HG03025 (cell line): ENCODE measurements at regions not wholly inside any gene's neighbourhood (a gene's known extent, or its start where the extent isn't known, plus 50 kb on each side); places are given as distances from the start of the nearest gene placed in this dataset.
A peak's percentile ranks its signal among the peaks of the same experiment; 100 is the strongest.

Experiments used
- ATAC-seq: cut with Tn5 transposase; IDR thresholded peaks from one replicate; pipeline ENCODE4 v1.9.1; 2021; ENCODE audit warnings: mild to moderate bottlenecking, moderate library complexity; ENCODE audit not compliant: unreplicated experiment, low FRiP score

GRCh38 chr4:159003420-159004253 lies 99.2 kb upstream of the RAPGEF2 start:
- no peak for ATAC-seq

GRCh38 chr4:159006202-159006601 lies 96.7 kb upstream of the RAPGEF2 start:
- ATAC-seq = no peak

GRCh38 chr4:159008671-159009070 lies 94.2 kb upstream of the RAPGEF2 start:
- ATAC-seq = no peak

- ATAC-seq = no peak
Observed at GRCh38 chr4:159009521-159009920, 93.4 kb upstream of the RAPGEF2 start.

DNA sequence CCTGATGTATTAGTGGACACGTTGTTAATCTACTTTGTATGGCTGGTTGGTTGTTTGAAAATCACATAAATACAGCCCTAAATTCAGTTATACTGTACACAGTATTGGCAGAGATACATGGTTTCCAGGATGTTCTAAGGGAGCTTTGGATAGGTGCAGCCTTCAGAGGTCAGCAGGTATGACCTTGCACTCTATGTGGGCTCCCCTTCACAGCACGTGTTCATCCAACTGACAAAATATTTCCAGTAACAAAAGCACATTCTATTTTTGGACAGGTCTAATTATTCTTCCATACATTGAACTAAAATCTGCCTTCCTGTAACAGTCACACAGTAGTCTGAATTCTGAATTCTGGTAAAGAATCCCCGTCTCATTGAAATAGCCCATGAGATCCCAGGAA lies 92.8 kb upstream of the RAPGEF2 start:
- no peak for ATAC-seq

GRCh38 chr4:159010563-159011260 lies 92.2 kb upstream of the RAPGEF2 start:
- ATAC-seq = no peak

GRCh38 chr4:159012381-159012780 lies 90.5 kb upstream of the RAPGEF2 start:
- no peak for ATAC-seq

DNA sequence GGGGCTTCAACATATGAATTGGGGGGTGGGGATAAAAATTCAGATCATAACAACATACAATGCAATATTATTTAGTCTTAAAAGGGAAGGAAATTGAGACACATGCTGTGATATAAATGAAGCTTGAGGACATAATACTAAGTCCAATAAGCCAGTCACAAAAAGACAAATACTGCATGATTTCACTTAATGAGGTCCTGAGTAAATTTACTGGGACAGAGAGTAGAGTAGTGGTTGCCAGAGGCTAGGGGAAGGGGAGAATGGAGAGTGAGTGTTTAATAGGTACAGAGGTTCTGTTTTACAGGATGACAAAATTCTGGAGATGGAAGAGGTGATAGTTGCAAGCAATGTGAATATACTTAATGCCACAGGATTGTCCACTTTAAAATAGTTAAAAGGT lies 89.2 kb upstream of the RAPGEF2 start:
- no peak for ATAC-seq

GRCh38 chr4:159014859-159015258 lies 88.0 kb upstream of the RAPGEF2 start:
- ATAC-seq = no peak

DNA sequence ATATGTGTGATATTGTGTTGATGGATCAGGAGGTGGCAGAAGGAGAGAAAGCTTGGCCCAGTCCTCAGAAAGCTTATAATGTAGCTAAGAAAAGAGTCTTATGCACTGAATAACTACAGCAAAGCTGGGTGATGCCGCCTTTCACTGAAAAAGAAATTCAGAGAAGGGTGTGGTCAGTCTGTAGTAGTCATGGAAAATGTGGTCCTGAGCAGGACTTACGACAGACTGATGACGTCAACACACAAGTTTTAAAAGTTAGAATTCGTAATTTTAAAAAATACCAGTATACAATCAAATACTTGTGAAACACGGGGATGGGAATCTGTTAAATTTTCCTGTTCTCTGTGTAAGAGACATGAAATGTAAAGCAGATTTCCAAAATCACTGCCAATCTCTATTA lies 87.0 kb upstream of the RAPGEF2 start:
- ATAC-seq = no peak

GRCh38 chr4:159016593-159017024 lies 86.3 kb upstream of the RAPGEF2 start:
- peak; percentile 45 for ATAC-seq

DNA sequence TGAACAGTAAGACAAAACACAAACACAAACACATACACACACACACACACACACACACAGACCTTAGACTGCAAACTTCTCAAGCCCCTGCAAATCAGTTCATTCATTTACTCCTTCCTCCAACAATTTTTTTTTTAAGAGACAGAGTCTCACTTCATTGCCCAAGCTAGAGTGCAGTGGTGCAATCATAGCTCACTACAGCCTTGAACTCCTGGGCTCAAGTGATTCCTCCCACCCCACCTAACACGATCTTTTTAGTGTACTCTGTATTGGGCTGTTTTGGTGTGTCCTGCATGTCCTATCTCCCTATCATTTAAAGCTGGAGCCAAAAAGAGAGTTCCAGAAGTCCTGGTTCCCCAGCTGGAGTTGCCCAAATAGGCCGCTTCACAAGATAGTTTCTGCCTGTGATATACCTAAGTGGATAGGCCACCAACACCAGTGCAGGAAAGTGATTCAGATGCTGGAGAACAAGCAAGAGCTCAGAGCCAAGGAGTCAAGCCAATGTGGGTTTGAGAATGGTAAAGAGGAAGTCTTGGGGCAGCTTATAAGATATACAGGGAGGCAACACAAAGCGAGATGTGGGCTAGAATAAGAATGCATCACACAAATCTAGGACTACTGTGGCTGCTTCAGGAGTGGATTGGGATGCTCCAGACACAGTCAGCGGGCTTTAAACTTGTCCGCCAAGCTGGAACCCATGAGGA lies 85.4 kb upstream of the RAPGEF2 start:
- peak; percentile 50 for ATAC-seq

DNA sequence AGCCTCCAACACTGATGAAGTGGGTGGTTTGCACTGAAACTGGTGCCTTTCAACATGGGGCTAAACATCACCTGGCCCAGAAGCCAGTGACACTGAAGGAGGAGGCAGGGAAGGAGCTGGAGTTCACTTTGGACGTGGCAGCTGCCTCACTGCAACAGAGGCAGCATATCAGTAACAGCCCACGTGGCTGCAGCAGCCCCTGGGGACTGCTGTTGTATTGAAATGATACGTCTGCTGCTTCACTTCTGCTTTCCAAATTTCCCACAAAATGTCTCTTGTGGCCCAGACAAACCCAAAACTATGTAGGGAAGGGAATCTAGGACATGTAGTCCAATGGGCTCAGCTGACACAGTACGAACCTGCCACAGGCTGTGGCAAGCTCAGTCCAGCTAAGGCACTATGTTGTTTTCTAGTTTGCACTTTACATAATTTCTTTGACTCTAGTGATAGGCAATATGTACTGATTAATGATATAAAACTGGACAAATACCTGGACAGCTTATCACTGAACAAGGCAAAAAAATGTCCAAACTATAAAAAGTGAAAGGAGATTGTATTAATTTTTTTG lies 84.7 kb upstream of the RAPGEF2 start:
- peak; percentile 86 for ATAC-seq

DNA sequence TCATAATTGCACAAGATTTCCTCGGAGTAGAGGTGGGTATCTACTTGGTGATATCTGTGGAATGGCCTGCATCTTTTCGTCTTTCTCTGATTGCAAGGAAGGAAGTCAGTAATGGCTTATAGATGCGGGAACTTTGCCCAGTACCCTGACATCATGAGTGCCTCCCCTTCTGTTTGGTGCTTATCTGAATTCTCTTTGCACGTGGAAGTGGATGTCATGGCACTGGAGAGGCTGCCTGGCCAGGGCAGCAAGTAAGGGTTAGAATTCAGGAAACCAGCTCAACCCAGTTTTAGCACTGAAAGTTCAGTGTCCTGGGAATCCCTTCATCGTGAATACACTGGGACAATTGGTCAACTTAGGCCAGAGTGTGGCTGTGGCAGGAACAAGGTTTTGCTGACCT lies 83.5 kb upstream of the RAPGEF2 start:
- ATAC-seq = no peak

DNA sequence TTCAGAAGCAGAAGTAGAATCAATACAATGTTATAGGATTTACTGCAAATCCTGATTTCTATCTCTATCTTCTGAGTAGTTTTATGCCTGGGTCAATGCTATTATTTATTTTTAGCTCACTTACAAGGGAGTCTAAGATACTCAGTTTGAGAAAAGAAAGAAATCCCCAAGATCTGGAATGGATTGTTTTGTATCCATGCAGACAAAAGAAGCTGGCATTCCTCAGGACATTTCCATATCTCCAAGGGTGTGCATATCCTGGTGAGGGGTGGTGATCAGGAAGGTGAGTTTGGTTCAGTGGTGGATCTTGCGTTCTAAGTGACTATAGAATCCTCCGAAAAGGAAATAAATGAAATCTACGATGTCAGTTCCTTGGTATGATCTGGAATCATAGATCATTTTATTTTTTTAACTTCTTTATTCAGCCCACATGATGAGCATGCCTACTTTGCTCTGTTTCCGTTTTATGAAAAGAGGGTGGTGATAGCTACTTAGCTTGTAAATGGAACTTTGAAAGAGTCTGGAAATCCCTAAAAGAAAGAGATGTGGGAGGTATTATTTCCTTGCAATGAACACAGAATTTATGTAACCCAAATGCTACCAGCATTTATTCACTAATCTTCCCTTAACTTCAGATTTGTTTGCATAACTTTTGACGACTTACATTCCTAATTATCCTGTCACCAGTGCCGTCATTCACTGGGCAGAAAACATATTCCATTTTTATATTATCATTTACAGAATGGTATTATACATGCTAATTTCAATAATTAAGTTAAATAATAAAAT lies 81.1 kb upstream of the RAPGEF2 start:
- no peak for ATAC-seq

DNA sequence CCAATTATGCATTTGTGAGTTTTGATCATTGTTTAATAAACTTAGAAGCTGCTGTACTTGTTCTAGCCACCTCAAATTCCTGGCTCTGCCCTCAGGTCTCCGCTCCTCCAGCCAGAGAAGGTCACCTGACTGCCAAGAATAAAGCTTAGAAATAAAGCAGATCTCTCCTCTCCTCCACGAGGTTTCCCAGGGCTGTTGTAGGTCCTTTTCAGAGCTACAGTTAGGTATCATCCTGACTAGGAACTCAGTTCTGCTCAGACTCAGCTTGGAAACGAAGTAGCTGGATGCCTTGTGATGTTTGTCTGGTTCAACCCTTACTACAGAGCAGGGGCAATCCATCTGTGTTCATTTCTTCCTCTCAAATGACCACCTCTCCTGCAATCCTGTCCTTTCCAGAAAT lies 79.1 kb upstream of the RAPGEF2 start:
- ATAC-seq = no peak

DNA sequence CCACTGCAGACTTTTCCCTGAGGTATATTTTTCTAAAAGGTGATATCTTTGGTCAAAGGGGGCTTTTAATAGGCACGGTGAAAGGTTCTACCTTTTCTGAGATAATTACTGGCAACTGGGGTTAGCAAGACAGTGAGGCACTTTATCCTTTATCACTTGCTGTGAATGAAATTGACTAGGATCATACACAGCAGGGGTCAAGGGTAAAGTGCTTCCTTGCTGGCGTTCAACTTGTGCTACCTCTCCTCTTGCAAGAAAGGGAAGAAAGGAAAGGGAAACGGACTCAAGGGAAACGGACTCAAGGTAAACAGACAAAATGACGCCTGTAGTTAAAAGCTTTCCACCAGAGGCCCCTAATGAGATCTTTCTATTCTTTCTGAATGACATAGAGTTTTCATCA lies 78.6 kb upstream of the RAPGEF2 start:
- ATAC-seq = no peak

GRCh38 chr4:159024828-159025227 lies 78.1 kb upstream of the RAPGEF2 start:
- no peak for ATAC-seq

GRCh38 chr4:159026329-159026728 lies 76.5 kb upstream of the RAPGEF2 start:
- no peak for ATAC-seq

DNA sequence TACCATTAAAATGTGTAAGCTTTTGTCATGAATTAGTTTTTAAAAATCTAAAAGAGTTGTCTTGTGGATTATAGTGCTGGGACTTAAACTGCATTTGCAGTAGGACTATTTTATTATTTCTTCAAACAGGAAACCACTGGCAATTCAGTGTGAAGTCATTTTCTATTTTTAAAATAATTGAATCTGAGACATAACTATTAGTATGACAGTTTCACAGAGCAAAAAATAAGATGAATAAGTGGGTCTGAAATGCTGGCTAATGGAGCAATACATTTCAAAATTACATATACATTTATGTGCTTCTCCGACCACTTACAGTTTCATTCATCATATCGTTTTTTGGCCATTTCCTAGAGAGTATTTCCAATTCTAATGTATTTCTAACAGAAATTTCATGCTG lies 75.3 kb upstream of the RAPGEF2 start:
- ATAC-seq = no peak
